CD4-positive, alpha-beta T cell (primary cell): ENCODE measurements at regions not wholly inside any gene's neighbourhood (a gene's known extent, or its start where the extent isn't known, plus 50 kb on each side); places are given as distances from the start of the nearest gene placed in this dataset.
A peak's percentile ranks its signal among the peaks of the same experiment; 100 is the strongest.

ENCODE experiments used
- ATAC-seq: fragments of 200-7000 bp; cut with Tn5 transposase; one replicate; pipeline ENCODE4 v1.10.0; 2022; ENCODE audit warnings: mild to moderate bottlenecking; ENCODE audit not compliant: poor library complexity
- CTCF ChIA-PET: fragments of 350-600 bp; sonication (Branson Sonifier 250); formaldehyde crosslinking; loops from one replicate; lab custom pipeline; 2021; ENCODE audit warnings: antibody characterized with exemption, inconsistent platforms; lab: Charles Lee
- POLR2A ChIA-PET: fragments of 350-600 bp; sonication (Branson Sonifier 250); formaldehyde crosslinking; loops from one replicate; lab custom pipeline; 2021; ENCODE audit warnings: antibody characterized with exemption, inconsistent platforms; lab: Charles Lee
- DNase-seq, 14 experiments: peaks; one replicate each; pipeline ENCODE4 v3.0.0-alpha.2; 2013 to 2020; ENCODE audit warnings: mixed read lengths in 2 of 14
- H3K27ac ChIP-seq, 2 donors: one replicate each; pipeline versions ENCODE4 v1.5.1 to v1.7.0; 2013; ENCODE audit warnings: low read length in 2 of 2, low read depth in 1 of 2, mild to moderate bottlenecking in 1 of 2
- H3K27me3 ChIP-seq, 2 experiments: 1 replicate in 1 of 2; 2 replicates in 1 of 2; pipeline versions ENCODE4 v1.6.1 to v1.7.0; 2013; ENCODE audit warnings: low read length in 2 of 2, control low read depth in 1 of 2, mild to moderate bottlenecking in 1 of 2, moderate library complexity in 1 of 2; ENCODE audit not compliant: insufficient read depth in 2 of 2, control insufficient read depth in 1 of 2
- H3K36me3 ChIP-seq: one replicate; pipeline ENCODE4 v1.6.1; 2013; ENCODE audit warnings: low read length, control low read depth; ENCODE audit not compliant: insufficient read depth
- H3K4me1 ChIP-seq: one replicate; pipeline ENCODE4 v1.6.1; 2013; ENCODE audit warnings: low read length, control low read depth; ENCODE audit not compliant: insufficient read depth
- H3K4me3 ChIP-seq: one replicate; pipeline ENCODE4 v1.5.1; 2013; ENCODE audit warnings: mild to moderate bottlenecking, low read length, moderate library complexity
- H3K9me3 ChIP-seq, 2 experiments: 1 replicate in 1 of 2; 2 replicates in 1 of 2; pipeline versions ENCODE4 v1.6.1 to v1.7.0; 2013; ENCODE audit warnings: low read length in 2 of 2, mild to moderate bottlenecking in 2 of 2, control low read depth in 1 of 2, moderate library complexity in 1 of 2; ENCODE audit not compliant: control insufficient read depth in 1 of 2, insufficient read depth in 1 of 2
- H3K27ac Mint-ChIP-seq: one replicate; pipeline ENCODE4 v1.8.0; 2020; ENCODE audit warnings: mixed read lengths
- H3K27me3 Mint-ChIP-seq: one replicate; pipeline ENCODE4 v1.8.0; 2021; ENCODE audit warnings: mixed read lengths
- H3K36me3 Mint-ChIP-seq: one replicate; pipeline ENCODE4 v1.8.0; 2021; ENCODE audit warnings: low read depth, mixed read lengths
- H3K4me1 Mint-ChIP-seq: one replicate; pipeline ENCODE4 v1.8.0; 2021; ENCODE audit warnings: low read depth, mixed read lengths
- H3K4me3 Mint-ChIP-seq: one replicate; pipeline ENCODE4 v1.8.0; 2020; ENCODE audit warnings: mild to moderate bottlenecking, mixed read lengths
- H3K9me3 Mint-ChIP-seq: one replicate; pipeline ENCODE4 v1.8.0; 2020; ENCODE audit warnings: mixed read lengths
- CTCF ChIP-seq: fragments of 200-600 bp; IDR thresholded peaks from one replicate; pipeline ENCODE4 v1.8.0; 2022; ENCODE audit warnings: antibody characterized with exemption, mild to moderate bottlenecking
- intact Hi-C, 2 experiments: fragments of 100-400 bp; cut with DNase I in 1 of 2; cut with micrococcal nuclease in 1 of 2; formaldehyde crosslinking; loops; one replicate each; pipeline versions ENCODE4 v1.15.1 to v1.9.0; 2023 to 2025; cut with DNase I, micrococcal nuclease

- intact Hi-C loops, result no loop called here
Observed at GRCh38 chr4:136864604-136865185, 667.6 kb downstream of the PCDH18 start.

GRCh38 chr4:136863756-136864155 is 668.5 kb downstream of the PCDH18 start:
- H3K27me3 Mint-ChIP-seq, result no peaks in the 10 kb centered on the region
- no peak overlapping the region for H3K27ac ChIP-seq
- H3K36me3 ChIP-seq, result no peaks in the 10 kb centered on the region
- H3K27ac Mint-ChIP-seq, result no peak overlapping the region
- H3K4me1 Mint-ChIP-seq, result peaks cover 5% of the 10 kb centered on the region
- no peak for TF ChIP-seq CTCF
- CTCF ChIA-PET, result interaction anchor here (1.1 kb wide), 1 partner anchor 8 kb away, joined by 3 read pairs; no protein-coding TSS in a partner anchor
- intact Hi-C loops, result no loop called here
- H3K27me3 ChIP-seq, result no peaks in the 10 kb centered on the region
- no peak for ATAC-seq
- H3K9me3 Mint-ChIP-seq, result no peaks in the 10 kb centered on the region
- DNase-seq, result no peak
- no peaks in the 10 kb centered on the region for H3K9me3 ChIP-seq
- H3K4me1 ChIP-seq, result no peaks in the 10 kb centered on the region
- H3K36me3 Mint-ChIP-seq, result no peaks in the 10 kb centered on the region
- POLR2A ChIA-PET, result no interaction called here
- H3K4me3 Mint-ChIP-seq, result no peak overlapping the region
- H3K4me3 ChIP-seq, result no peak overlapping the region

More at GRCh38 chr4:136864604-136865185, 667.6 kb downstream of the PCDH18 start:
- H3K9me3 Mint-ChIP-seq, result no peaks in the 10 kb centered on the region
- H3K4me3 Mint-ChIP-seq, result no peak overlapping the region
- peaks cover 5% of the 10 kb centered on the region for H3K4me1 Mint-ChIP-seq
- H3K27me3 Mint-ChIP-seq, result no peaks in the 10 kb centered on the region
- H3K4me3 ChIP-seq, result no peak overlapping the region
- no peaks in the 10 kb centered on the region for H3K4me1 ChIP-seq
- DNase-seq (peak in 3 of 14 experiments; percentile 37 to 42 (median 41)), ATAC-seq (no peak)
- no peaks in the 10 kb centered on the region for H3K27me3 ChIP-seq
- CTCF ChIA-PET, result interaction anchor here (1.1 kb wide), 1 partner anchor 9 kb away, joined by 3 read pairs; no protein-coding TSS in a partner anchor
- H3K36me3 ChIP-seq, result no peaks in the 10 kb centered on the region
- peak; percentile 67 for TF ChIP-seq CTCF
- H3K9me3 ChIP-seq, result no peaks in the 10 kb centered on the region
- H3K27ac Mint-ChIP-seq, result no peak overlapping the region
- no peak overlapping the region for H3K27ac ChIP-seq
- POLR2A ChIA-PET, result no interaction called here
- H3K36me3 Mint-ChIP-seq, result no peaks in the 10 kb centered on the region

- H3K4me3 Mint-ChIP-seq, result no peak overlapping the region
- ATAC-seq (no peak), DNase-seq (no peak)
- Histone ChIP-seq H3K27ac (no peak overlapping the region), H3K9me3 (no peaks in the 10 kb centered on the region), H3K27me3 (no peaks in the 10 kb centered on the region), H3K36me3 (no peaks in the 10 kb centered on the region), H3K4me3 (no peak overlapping the region), H3K4me1 (no peaks in the 10 kb centered on the region)
- H3K27me3 Mint-ChIP-seq, result no peaks in the 10 kb centered on the region
- no peak overlapping the region for H3K27ac Mint-ChIP-seq
- TF ChIP-seq CTCF, result no peak
- intact Hi-C loops, result no loop called here
- no peaks in the 10 kb centered on the region for H3K9me3 Mint-ChIP-seq
- no peaks in the 10 kb centered on the region for H3K36me3 Mint-ChIP-seq
- POLR2A ChIA-PET, result no interaction called here
- H3K4me1 Mint-ChIP-seq, result peaks cover 5% of the 10 kb centered on the region
- CTCF ChIA-PET, result no interaction called here
Observed at GRCh38 chr4:136862653-136863052, 669.6 kb downstream of the PCDH18 start.
